OCI-LY7 (cell line): ENCODE measurements at regions not wholly inside any gene's neighbourhood (a gene's known extent, or its start where the extent isn't known, plus 50 kb on each side); places are given as distances from the start of the nearest gene placed in this dataset.

Experiments used
- BruUV-seq: library from RNA; stranded (reverse); fragments of 400-500 nt; replicated peaks from 2 replicates; lab custom pipeline; 2021; lab: Mats Ljungman, UMichigan
- CTCF ChIA-PET: fragments of 300-600 bp; sonication (Branson Sonifier 250); formaldehyde crosslinking; loops from one replicate; lab custom pipeline; 2022; ENCODE audit warnings: antibody characterized with exemption; ENCODE audit not compliant: unreplicated experiment; lab: Charles Lee
- POLR2A ChIA-PET: fragments of 300-600 bp; sonication (Branson Sonifier 250); formaldehyde crosslinking; loops from one replicate; lab custom pipeline; 2022; ENCODE audit warnings: antibody characterized with exemption; lab: Charles Lee
- DNase-seq: peaks from one replicate; pipeline ENCODE4 v3.0.0-alpha.2; 2015; ENCODE audit warnings: low spot score
- H2AFZ ChIP-seq: fragments of 200-600 bp; sonication (generic), shearing (Covaris generic); 2 replicates; pipeline ENCODE4 v1.6.1; 2014; ENCODE audit warnings: mild to moderate bottlenecking, antibody characterized with exemption, low read length, moderate library complexity
- H3K27ac ChIP-seq: fragments of 200-600 bp; sonication (generic); 2 replicates; pipeline ENCODE4 v1.5.1; 2014; ENCODE audit warnings: mixed run types, low read depth, mild to moderate bottlenecking, moderate library complexity, low read length, inconsistent platforms; ENCODE audit not compliant: poor library complexity, severe bottlenecking
- H3K36me3 ChIP-seq: fragments of 200-600 bp; sonication (generic); 2 replicates; pipeline ENCODE4 v1.6.1; 2014; ENCODE audit warnings: mild to moderate bottlenecking, antibody characterized with exemption, low read length, moderate library complexity, mixed read lengths; ENCODE audit not compliant: insufficient read depth
- H3K4me1 ChIP-seq: fragments of 200-600 bp; sonication (generic); 2 replicates; pipeline ENCODE4 v1.5.1; 2014; ENCODE audit warnings: mild to moderate bottlenecking, low read length; ENCODE audit not compliant: insufficient read depth, poor library complexity, severe bottlenecking
- H3K4me2 ChIP-seq: fragments of 200-600 bp; sonication (generic); 2 replicates; pipeline ENCODE4 v1.6.1; 2014; ENCODE audit warnings: mild to moderate bottlenecking, low read length
- H3K4me3 ChIP-seq: fragments of 200-600 bp; sonication (generic); 2 replicates; pipeline ENCODE4 v1.5.1; 2014; ENCODE audit warnings: mild to moderate bottlenecking, low read depth, low read length; ENCODE audit not compliant: poor library complexity, severe bottlenecking
- H3K79me2 ChIP-seq: fragments of 200-600 bp; sonication (generic); 2 replicates; pipeline ENCODE4 v1.6.1; 2016; ENCODE audit warnings: low read depth, mild to moderate bottlenecking, low read length, moderate library complexity, mixed read lengths; ENCODE audit not compliant: insufficient read depth
- H3K9me2 ChIP-seq: fragments of 200-600 bp; sonication (generic); 2 replicates; pipeline ENCODE4 v1.6.1; 2016; ENCODE audit warnings: mild to moderate bottlenecking, low read length, mixed read lengths; ENCODE audit not compliant: insufficient read depth
- H3K9me3 ChIP-seq: fragments of 200-600 bp; sonication (generic); 2 replicates; pipeline ENCODE4 v1.6.1; 2014; ENCODE audit warnings: mild to moderate bottlenecking, mixed run types, low read length, mixed read lengths
- H4K20me1 ChIP-seq: fragments of 200-600 bp; sonication (generic); 2 replicates; pipeline ENCODE4 v1.6.1; 2014; ENCODE audit warnings: mild to moderate bottlenecking, antibody characterized with exemption, low read length, moderate library complexity, mixed read lengths; ENCODE audit not compliant: insufficient read depth
- EZH2phosphoT487 ChIP-seq: fragments of 200-600 bp; sonication (generic); IDR thresholded peaks from 2 replicates; pipeline ENCODE4 v1.6.1; 2018; ENCODE audit warnings: low read depth, borderline replicate concordance, mild to moderate bottlenecking, mixed run types, antibody characterized with exemption, low read length, moderate library complexity, mixed read lengths
- intact Hi-C: fragments of 100-400 bp; cut with micrococcal nuclease; formaldehyde crosslinking; loops from one replicate; pipeline ENCODE4 v1.10.0; 2022; ENCODE audit not compliant: unreplicated experiment
- TF ChIP-seq, protein P1 (sequence below): fragments of 200-600 bp; sonication (generic); conservative IDR thresholded peaks from 2 replicates; pipeline ENCODE4 v1.5.1; 2014; ENCODE audit warnings: mild to moderate bottlenecking, antibody characterized with exemption, low read length, moderate library complexity, mixed read lengths

DNA sequence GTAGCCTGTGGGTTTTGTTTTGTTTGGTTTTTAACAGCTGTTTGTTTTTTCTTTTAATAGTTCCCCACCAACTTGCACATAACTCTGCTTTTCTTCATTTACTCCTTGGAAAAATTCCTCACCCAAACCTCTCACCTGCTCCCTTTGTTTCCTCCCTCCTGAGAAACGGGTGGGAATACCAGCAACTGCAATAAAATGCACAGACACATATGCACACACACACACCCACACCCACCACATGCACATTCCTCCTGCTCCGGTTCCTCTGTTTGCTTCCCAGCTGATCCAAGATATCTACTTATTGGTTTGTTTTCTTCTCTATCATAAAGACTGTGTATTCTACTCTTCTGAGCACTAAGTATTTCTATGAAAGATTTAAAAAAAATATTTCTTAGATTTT is 161.1 kb upstream of the EPHA7 start:
- Histone ChIP-seq H3K9me3 (no peaks in the 10 kb centered on the region), H3K79me2 (no peaks in the 10 kb centered on the region), H4K20me1 (no peaks in the 10 kb centered on the region), H3K27ac (no peak overlapping the region), H3K4me1 (no peaks in the 10 kb centered on the region), H3K36me3 (no peaks in the 10 kb centered on the region), H3K4me2 (no peak overlapping the region), H3K9me2 (no peaks in the 10 kb centered on the region), H3K4me3 (no peak overlapping the region), H2AFZ (no peak overlapping the region)
- CTCF ChIA-PET: no interaction called here
- BruUV-seq: no TSS peak
- POLR2A ChIA-PET: interaction anchor here (0.6 kb wide), 2 partner anchors 29 to 59 kb away, joined by 3 to 4 read pairs; no protein-coding TSS in a partner anchor
- DNase-seq: no peak
- intact Hi-C loops: no loop called here
- TF ChIP-seq, protein P1, sequence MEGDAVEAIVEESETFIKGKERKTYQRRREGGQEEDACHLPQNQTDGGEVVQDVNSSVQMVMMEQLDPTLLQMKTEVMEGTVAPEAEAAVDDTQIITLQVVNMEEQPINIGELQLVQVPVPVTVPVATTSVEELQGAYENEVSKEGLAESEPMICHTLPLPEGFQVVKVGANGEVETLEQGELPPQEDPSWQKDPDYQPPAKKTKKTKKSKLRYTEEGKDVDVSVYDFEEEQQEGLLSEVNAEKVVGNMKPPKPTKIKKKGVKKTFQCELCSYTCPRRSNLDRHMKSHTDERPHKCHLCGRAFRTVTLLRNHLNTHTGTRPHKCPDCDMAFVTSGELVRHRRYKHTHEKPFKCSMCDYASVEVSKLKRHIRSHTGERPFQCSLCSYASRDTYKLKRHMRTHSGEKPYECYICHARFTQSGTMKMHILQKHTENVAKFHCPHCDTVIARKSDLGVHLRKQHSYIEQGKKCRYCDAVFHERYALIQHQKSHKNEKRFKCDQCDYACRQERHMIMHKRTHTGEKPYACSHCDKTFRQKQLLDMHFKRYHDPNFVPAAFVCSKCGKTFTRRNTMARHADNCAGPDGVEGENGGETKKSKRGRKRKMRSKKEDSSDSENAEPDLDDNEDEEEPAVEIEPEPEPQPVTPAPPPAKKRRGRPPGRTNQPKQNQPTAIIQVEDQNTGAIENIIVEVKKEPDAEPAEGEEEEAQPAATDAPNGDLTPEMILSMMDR: no peak
- TF ChIP-seq EZH2phosphoT487: no peak

DNA sequence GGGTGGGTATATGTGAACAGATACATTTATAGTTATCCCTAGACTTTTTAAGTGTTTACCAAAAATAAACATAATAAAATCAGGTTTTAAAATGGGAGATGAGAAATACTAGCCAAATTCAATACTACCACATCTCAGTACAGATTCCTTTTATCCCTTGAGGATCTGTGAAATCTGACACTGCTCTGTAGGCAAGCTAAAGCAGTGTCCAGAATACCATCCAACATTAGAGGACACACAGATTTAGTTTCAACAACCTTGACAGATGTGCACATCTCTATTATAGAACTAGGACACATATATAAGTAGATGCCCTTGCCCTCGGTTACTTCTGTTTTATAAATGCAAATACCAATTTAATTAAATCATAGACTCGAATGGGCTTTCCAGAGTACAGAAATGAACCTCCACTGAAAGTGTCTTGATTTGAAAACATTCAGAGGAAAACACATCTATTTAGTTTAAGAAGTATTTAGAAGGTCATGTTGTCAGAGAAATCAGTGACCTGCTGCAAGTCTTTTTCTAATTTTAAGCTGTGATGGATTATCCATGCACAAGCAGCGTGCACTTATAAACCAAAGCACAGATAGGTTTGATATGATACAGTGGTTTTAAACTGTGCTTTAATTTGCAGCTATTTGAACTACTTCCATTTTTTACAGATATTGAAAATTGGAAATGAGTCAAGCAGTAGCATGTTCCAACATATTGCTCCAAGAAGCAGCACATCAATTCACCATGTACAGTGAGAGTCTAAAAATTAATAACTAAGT is 156.3 kb upstream of the EPHA7 start:
- Histone ChIP-seq H3K4me3 (no peak overlapping the region), H3K4me2 (no peak overlapping the region), H3K9me2 (no peaks in the 10 kb centered on the region), H3K36me3 (no peaks in the 10 kb centered on the region), H4K20me1 (no peaks in the 10 kb centered on the region), H3K27ac (no peak overlapping the region), H2AFZ (no peak overlapping the region), H3K9me3 (no peaks in the 10 kb centered on the region), H3K79me2 (no peaks in the 10 kb centered on the region), H3K4me1 (no peaks in the 10 kb centered on the region)
- DNase-seq: no peak
- TF ChIP-seq EZH2phosphoT487: no peak
- TF ChIP-seq, protein P1: no peak
- intact Hi-C loops: no loop called here
- POLR2A ChIA-PET: no interaction called here
- CTCF ChIA-PET: no interaction called here
- BruUV-seq: no TSS peak

DNA sequence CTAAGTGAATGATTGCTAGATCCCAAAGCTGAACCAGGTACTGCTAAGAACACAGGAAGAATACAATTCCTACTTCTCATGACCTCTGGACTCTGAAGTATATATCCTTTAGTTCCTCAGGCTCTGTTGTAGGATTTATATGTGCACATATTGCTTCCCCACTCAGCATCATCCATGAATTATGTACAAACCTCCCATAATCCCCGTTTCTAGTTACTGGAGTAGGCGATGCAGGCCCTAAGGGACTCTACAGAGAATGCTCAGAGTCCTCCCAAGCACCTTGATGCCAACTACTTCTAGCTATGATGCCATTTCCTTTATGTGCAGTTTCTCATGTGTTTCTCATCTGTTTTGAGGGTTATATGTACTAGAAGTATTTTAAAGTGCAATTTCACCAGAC is 154.9 kb upstream of the EPHA7 start:
- H4K20me1 ChIP-seq: no peaks in the 10 kb centered on the region
- ChIA-PET POLR2A (no interaction called here), CTCF (no interaction called here)
- no peak overlapping the region for H3K27ac ChIP-seq
- H3K9me3 ChIP-seq: no peaks in the 10 kb centered on the region
- H3K9me2 ChIP-seq: no peaks in the 10 kb centered on the region
- no peak for TF ChIP-seq EZH2phosphoT487
- TF ChIP-seq, protein P1: no peak
- no peak overlapping the region for H3K4me2 ChIP-seq
- H3K36me3 ChIP-seq: no peaks in the 10 kb centered on the region
- no peak for DNase-seq
- H3K4me1 ChIP-seq: no peaks in the 10 kb centered on the region
- H3K79me2 ChIP-seq: no peaks in the 10 kb centered on the region
- no peak overlapping the region for H3K4me3 ChIP-seq
- no peak overlapping the region for H2AFZ ChIP-seq
- intact Hi-C loops: no loop called here
- no TSS peak for BruUV-seq
